Smooth muscle cell (in vitro differentiated cells): ENCODE measurements at regions not wholly inside any gene's neighbourhood (a gene's known extent, or its start where the extent isn't known, plus 50 kb on each side); places are given as distances from the start of the nearest gene placed in this dataset.

Experiments used
- DNase-seq: peaks from one replicate; lab custom pipeline; 2025; ENCODE audit not compliant: unreplicated experiment; lab: John Stamatoyannopoulos, UW
- H2AFZ ChIP-seq: fragments of 200-600 bp; sonication (generic); 2 replicates; pipeline ENCODE4 v1.6.0; 2016; ENCODE audit warnings: antibody characterized with exemption, low read depth, mild to moderate bottlenecking
- H3F3A ChIP-seq: fragments of 200-600 bp; sonication (generic); 2 replicates; pipeline ENCODE4 v1.6.0; 2017; ENCODE audit warnings: antibody characterized with exemption, low read depth
- H3K27ac ChIP-seq: fragments of 200-600 bp; sonication (generic); 2 replicates; pipeline ENCODE4 v1.5.1; 2016; ENCODE audit warnings: low read depth, mild to moderate bottlenecking
- H3K27me3 ChIP-seq: fragments of 200-600 bp; sonication (generic); 2 replicates; pipeline ENCODE4 v1.6.1; 2016; ENCODE audit warnings: low read depth, mild to moderate bottlenecking
- H3K36me3 ChIP-seq: fragments of 200-600 bp; sonication (generic); 2 replicates; pipeline ENCODE4 v1.5.1; 2016; ENCODE audit warnings: low read depth
- H3K4me1 ChIP-seq: fragments of 200-600 bp; sonication (generic); 2 replicates; pipeline ENCODE4 v1.5.1; 2016; ENCODE audit warnings: low read depth
- H3K4me2 ChIP-seq: fragments of 200-600 bp; sonication (generic); 2 replicates; pipeline ENCODE4 v1.6.0; 2016; ENCODE audit warnings: mild to moderate bottlenecking
- H3K4me3 ChIP-seq: fragments of 200-600 bp; sonication (generic); 2 replicates; pipeline ENCODE4 v1.5.1; 2016; ENCODE audit warnings: mild to moderate bottlenecking
- H3K79me2 ChIP-seq: fragments of 200-600 bp; sonication (generic); 2 replicates; pipeline ENCODE4 v1.6.0; 2016; ENCODE audit warnings: low read depth, mild to moderate bottlenecking
- H3K9ac ChIP-seq: fragments of 200-600 bp; sonication (generic); 2 replicates; pipeline ENCODE4 v1.6.0; 2016; ENCODE audit warnings: low read depth
- H3K9me3 ChIP-seq: fragments of 200-600 bp; sonication (generic); replicated peaks from 2 replicates; pipeline ENCODE4 v1.5.1; 2016; ENCODE audit warnings: low read depth
- H4K20me1 ChIP-seq: fragments of 200-600 bp; sonication (generic); 2 replicates; pipeline ENCODE4 v1.6.0; 2016; ENCODE audit warnings: low read depth
- WGBS: methylation state at CpG from one replicate; pipeline ENCODE4 v1.1.7; 2016; ENCODE audit warnings: low lambda C conversion rate; 5-methylcytosine and 5-hydroxymethylcytosine counted together
- TF ChIP-seq, protein P1 (sequence below): fragments of 200-600 bp; sonication (generic); IDR thresholded peaks from 2 replicates; pipeline ENCODE4 v1.5.1; 2017; ENCODE audit warnings: borderline replicate concordance, mild to moderate bottlenecking, antibody characterized with exemption; ENCODE audit not compliant: insufficient read depth, poor library complexity, severe bottlenecking

DNA sequence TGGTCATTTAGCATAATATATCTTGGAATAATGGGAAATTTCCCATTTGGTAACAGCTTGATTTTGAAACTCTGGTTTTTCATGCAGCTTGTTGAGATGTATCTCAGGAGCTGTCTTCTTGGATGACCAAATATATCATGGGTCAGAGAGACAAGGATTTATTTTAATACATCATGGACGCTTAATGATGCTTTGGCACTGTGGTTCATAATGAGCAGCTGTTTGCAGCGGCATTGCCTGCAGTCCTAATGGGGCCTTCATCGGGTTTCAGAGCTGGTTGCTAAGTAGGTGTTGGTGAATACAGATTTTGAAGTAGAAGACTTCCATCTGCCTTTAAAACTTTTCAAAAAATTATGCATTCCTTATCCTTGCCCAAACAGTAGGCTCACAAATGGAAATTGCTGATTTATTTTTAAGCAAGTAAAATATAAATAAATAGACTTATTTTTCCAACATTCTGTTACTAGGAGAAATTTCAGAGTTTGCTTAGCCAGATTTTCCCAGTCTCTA is 389.5 kb upstream of the FAT3 start:
- Histone ChIP-seq H3K4me2 (no peak overlapping the region), H2AFZ (no peak overlapping the region), H3K36me3 (no peaks in the 10 kb centered on the region), H3K27me3 (no peaks in the 10 kb centered on the region), H3K27ac (no peak overlapping the region), H3K9ac (no peak overlapping the region), H3K79me2 (no peaks in the 10 kb centered on the region), H3K4me1 (no peaks in the 10 kb centered on the region), H3K4me3 (no peak overlapping the region), H4K20me1 (no peaks in the 10 kb centered on the region), H3F3A (no peaks in the 10 kb centered on the region), H3K9me3 (no peaks in the 10 kb centered on the region)
- no peak for DNase-seq
- 95% methylated on average over 3 of the region's 3 CpGs for WGBS
- TF ChIP-seq, protein P1, sequence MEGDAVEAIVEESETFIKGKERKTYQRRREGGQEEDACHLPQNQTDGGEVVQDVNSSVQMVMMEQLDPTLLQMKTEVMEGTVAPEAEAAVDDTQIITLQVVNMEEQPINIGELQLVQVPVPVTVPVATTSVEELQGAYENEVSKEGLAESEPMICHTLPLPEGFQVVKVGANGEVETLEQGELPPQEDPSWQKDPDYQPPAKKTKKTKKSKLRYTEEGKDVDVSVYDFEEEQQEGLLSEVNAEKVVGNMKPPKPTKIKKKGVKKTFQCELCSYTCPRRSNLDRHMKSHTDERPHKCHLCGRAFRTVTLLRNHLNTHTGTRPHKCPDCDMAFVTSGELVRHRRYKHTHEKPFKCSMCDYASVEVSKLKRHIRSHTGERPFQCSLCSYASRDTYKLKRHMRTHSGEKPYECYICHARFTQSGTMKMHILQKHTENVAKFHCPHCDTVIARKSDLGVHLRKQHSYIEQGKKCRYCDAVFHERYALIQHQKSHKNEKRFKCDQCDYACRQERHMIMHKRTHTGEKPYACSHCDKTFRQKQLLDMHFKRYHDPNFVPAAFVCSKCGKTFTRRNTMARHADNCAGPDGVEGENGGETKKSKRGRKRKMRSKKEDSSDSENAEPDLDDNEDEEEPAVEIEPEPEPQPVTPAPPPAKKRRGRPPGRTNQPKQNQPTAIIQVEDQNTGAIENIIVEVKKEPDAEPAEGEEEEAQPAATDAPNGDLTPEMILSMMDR = no peak

- H2AFZ ChIP-seq = no peak overlapping the region
- no peak overlapping the region for H3K4me3 ChIP-seq
- no peak overlapping the region for H3K27ac ChIP-seq
- H3K9ac ChIP-seq = no peak overlapping the region
- no peaks in the 10 kb centered on the region for H3K27me3 ChIP-seq
- no peaks in the 10 kb centered on the region for H3K36me3 ChIP-seq
- peaks cover 6% of the 10 kb centered on the region for H3K4me1 ChIP-seq
- TF ChIP-seq, protein P1 = no peak
- H3F3A ChIP-seq = no peaks in the 10 kb centered on the region
- no peaks in the 10 kb centered on the region for H3K9me3 ChIP-seq
- H4K20me1 ChIP-seq = no peaks in the 10 kb centered on the region
- no peaks in the 10 kb centered on the region for H3K79me2 ChIP-seq
- WGBS = 84% methylated on average over 4 of the region's 4 CpGs
- DNase-seq = no peak
- no peak overlapping the region for H3K4me2 ChIP-seq
Observed at GRCh38 chr11:91828901-91829300, 395.7 kb upstream of the FAT3 start.

GRCh38 chr11:91825777-91826176 is 398.8 kb upstream of the FAT3 start:
- H2AFZ ChIP-seq = no peak overlapping the region
- 87% methylated on average over 2 of the region's 2 CpGs for WGBS
- no peak overlapping the region for H3K27ac ChIP-seq
- H3K27me3 ChIP-seq = no peaks in the 10 kb centered on the region
- H3K9ac ChIP-seq = no peak overlapping the region
- no peak for DNase-seq
- TF ChIP-seq, protein P1 = no peak
- no peaks in the 10 kb centered on the region for H3F3A ChIP-seq
- H3K4me1 ChIP-seq = peaks cover 6% of the 10 kb centered on the region
- H3K36me3 ChIP-seq = no peaks in the 10 kb centered on the region
- H3K9me3 ChIP-seq = no peaks in the 10 kb centered on the region
- no peaks in the 10 kb centered on the region for H3K79me2 ChIP-seq
- no peak overlapping the region for H3K4me2 ChIP-seq
- H4K20me1 ChIP-seq = no peaks in the 10 kb centered on the region
- no peak overlapping the region for H3K4me3 ChIP-seq

- Histone ChIP-seq H3K4me2 (no peak overlapping the region), H3K79me2 (no peaks in the 10 kb centered on the region), H3K4me3 (no peak overlapping the region), H3K9me3 (no peaks in the 10 kb centered on the region), H3K27me3 (no peaks in the 10 kb centered on the region), H3K36me3 (no peaks in the 10 kb centered on the region), H4K20me1 (no peaks in the 10 kb centered on the region), H2AFZ (no peak overlapping the region), H3K4me1 (peaks cover 14% of the 10 kb centered on the region), H3K27ac (no peak overlapping the region), H3K9ac (no peak overlapping the region), H3F3A (no peaks in the 10 kb centered on the region)
- TF ChIP-seq, protein P1 = no peak
- DNase-seq = no peak
- 9% methylated on average over 1 of the region's 1 CpG for WGBS
Observed at GRCh38 chr11:91823252-91823830, 401.3 kb upstream of the FAT3 start.
